IMR-90 (cell line): ENCODE measurements at regions not wholly inside any gene's neighbourhood (a gene's known extent, or its start where the extent isn't known, plus 50 kb on each side); places are given as distances from the start of the nearest gene placed in this dataset.

ENCODE experiments used
- ATAC-seq: fragments of 200-7000 bp; cut with Tn5 transposase; 2 replicates; pipeline ENCODE4 v1.9.1; 2020; ENCODE audit warnings: low read depth, mild to moderate bottlenecking, moderate library complexity
- BruUV-seq: library from RNA; stranded (reverse); fragments of 400-500 nt; replicated peaks from 2 replicates; lab custom pipeline; 2021; lab: Mats Ljungman, UMichigan
- CTCF ChIA-PET: fragments of 300-600 bp; formaldehyde crosslinking; extraction: SDS; loops from one replicate; lab custom pipeline; 2021; ENCODE audit warnings: antibody characterized with exemption; lab: Yijun Ruan, JAX
- POLR2A ChIA-PET: fragments of 300-600 bp; sonication (Branson Sonifier 250); formaldehyde crosslinking; loops from one replicate; lab custom pipeline; 2022; ENCODE audit warnings: antibody characterized with exemption; ENCODE audit not compliant: unreplicated experiment; lab: Charles Lee
- DNase-seq: peaks from one replicate; pipeline ENCODE4 v3.0.0; 2013
- H2AFZ ChIP-seq: replicated peaks from 2 replicates; pipeline ENCODE3; 2013; ENCODE audit warnings: low read length, mild to moderate bottlenecking; ENCODE audit not compliant: poor library complexity
- H2AK5ac ChIP-seq: 2 replicates; pipeline ENCODE4 v1.6.1; 2013; ENCODE audit warnings: low read depth, low read length, inconsistent platforms
- H2AK9ac ChIP-seq: replicated peaks from 2 replicates; pipeline ENCODE3; 2013; ENCODE audit warnings: mild to moderate bottlenecking, low read depth, low read length, moderate library complexity; ENCODE audit not compliant: poor library complexity
- H2BK120ac ChIP-seq: 2 replicates; pipeline ENCODE4 v1.6.1; 2013; ENCODE audit warnings: low read depth, low read length, inconsistent platforms
- H2BK15ac ChIP-seq: 3 replicates; pipeline ENCODE4 v1.6.1; 2013; ENCODE audit warnings: low read depth, low read length, inconsistent platforms
- H2BK20ac ChIP-seq: 2 replicates; pipeline ENCODE4 v1.6.1; 2013; ENCODE audit warnings: low read depth, mild to moderate bottlenecking, inconsistent platforms, low read length, moderate library complexity
- H2BK5ac ChIP-seq: 2 replicates; pipeline ENCODE4 v1.6.1; 2013; ENCODE audit warnings: mild to moderate bottlenecking, low read depth, low read length, inconsistent platforms; ENCODE audit not compliant: poor library complexity, severe bottlenecking
- H3K14ac ChIP-seq: replicated peaks from 2 replicates; pipeline ENCODE4 v1.6.1; 2013; ENCODE audit warnings: low read depth, low read length, inconsistent platforms
- H3K18ac ChIP-seq: 2 replicates; pipeline ENCODE4 v1.6.1; 2013; ENCODE audit warnings: low read depth, low read length, control low read depth
- H3K23ac ChIP-seq: 2 replicates; pipeline ENCODE4 v1.6.1; 2013; ENCODE audit warnings: low read depth, low read length, inconsistent platforms
- H3K27ac ChIP-seq: 2 replicates; pipeline ENCODE4 v1.5.1; 2013; ENCODE audit warnings: mild to moderate bottlenecking, control low read depth, low read length; ENCODE audit not compliant: insufficient read depth
- H3K27me3 ChIP-seq: 2 replicates; pipeline ENCODE4 v1.6.1; 2013; ENCODE audit warnings: low read length; ENCODE audit not compliant: control insufficient read depth, insufficient read depth
- H3K36me3 ChIP-seq: 2 replicates; pipeline ENCODE4 v1.6.1; 2013; ENCODE audit warnings: low read length, mixed read lengths; ENCODE audit not compliant: control insufficient read depth, insufficient read depth
- H3K4ac ChIP-seq: 2 replicates; pipeline ENCODE4 v1.6.1; 2013; ENCODE audit warnings: low read depth, low read length, inconsistent platforms
- H3K4me1 ChIP-seq: 2 replicates; pipeline ENCODE4 v1.6.1; 2013; ENCODE audit warnings: low read length, mixed read lengths; ENCODE audit not compliant: control insufficient read depth, insufficient read depth
- H3K4me2 ChIP-seq: 2 replicates; pipeline ENCODE4 v1.6.1; 2013; ENCODE audit warnings: low read depth, mild to moderate bottlenecking, control low read depth, low read length, moderate library complexity
- H3K4me3 ChIP-seq: 2 replicates; pipeline ENCODE4 v1.5.1; 2013; ENCODE audit warnings: low read depth, mild to moderate bottlenecking, control low read depth, low read length, moderate library complexity; ENCODE audit not compliant: insufficient read depth
- H3K56ac ChIP-seq: 2 replicates; pipeline ENCODE4 v1.6.1; 2013; ENCODE audit warnings: low read length, inconsistent platforms; ENCODE audit not compliant: insufficient read depth; ENCODE audit errors: extremely low read depth
- H3K79me1 ChIP-seq, 2 experiments: 2 replicates each; pipeline ENCODE4 v1.6.1; 2013; ENCODE audit warnings: low read length in 2 of 2, inconsistent platforms in 1 of 2, low read depth in 1 of 2
- H3K9ac ChIP-seq: 2 replicates; pipeline ENCODE4 v1.6.1; 2013; ENCODE audit warnings: low read depth, low read length, control low read depth
- H3K9me1 ChIP-seq: 2 replicates; pipeline ENCODE4 v1.6.1; 2013; ENCODE audit warnings: low read length, inconsistent platforms; ENCODE audit not compliant: insufficient read depth
- H3K9me3 ChIP-seq: 2 replicates; pipeline ENCODE4 v1.6.1; 2013; ENCODE audit warnings: low read length; ENCODE audit not compliant: control insufficient read depth, insufficient read depth
- H4K20me1 ChIP-seq: 2 replicates; pipeline ENCODE4 v1.6.1; 2013; ENCODE audit warnings: low read length, inconsistent platforms; ENCODE audit not compliant: insufficient read depth
- H4K5ac ChIP-seq: 2 replicates; pipeline ENCODE4 v1.6.1; 2013; ENCODE audit warnings: mild to moderate bottlenecking, low read depth, low read length, control low read depth
- H4K8ac ChIP-seq, 2 experiments: 2 replicates each; pipeline ENCODE4 v1.6.1; 2013; ENCODE audit warnings: low read depth in 2 of 2, low read length in 2 of 2, control low read depth in 1 of 2, inconsistent platforms in 1 of 2
- H4K91ac ChIP-seq: 2 replicates; pipeline ENCODE4 v1.6.1; 2013; ENCODE audit warnings: low read depth, low read length, inconsistent platforms; ENCODE audit not compliant: insufficient read depth
- MAZ ChIP-seq: IDR thresholded peaks from 2 replicates; pipeline ENCODE4 v1.6.1; 2012; ENCODE audit warnings: low read depth, mild to moderate bottlenecking, low read length, improper control_type of control experiment, moderate library complexity, borderline replicate concordance
- RAD21 ChIP-seq: IDR thresholded peaks from 2 replicates; pipeline ENCODE4 v1.6.1; 2012; ENCODE audit warnings: low read length, improper control_type of control experiment
- USF2 ChIP-seq: fragments of 150-350 bp; IDR thresholded peaks from 2 replicates; pipeline ENCODE4 v1.6.1; 2017; ENCODE audit warnings: mild to moderate bottlenecking, antibody characterized with exemption, low read length, low read depth
- dilution Hi-C: fragments of 300-500 bp; cut with HindIII; formaldehyde crosslinking; loops from one replicate; pipeline ENCODE4 v1.14.3; 2018; ENCODE audit warnings: low sequenced_read_pairs; ENCODE audit not compliant: unreplicated experiment
- in situ Hi-C: fragments of 300-500 bp; cut with MboI; formaldehyde crosslinking; loops from 3 replicates; pipeline ENCODE4 v1.14.3; 2019; ENCODE audit warnings: low sequenced_read_pairs, inconsistent platforms, mixed read lengths
- intact Hi-C: fragments of 100-400 bp; cut with micrococcal nuclease; formaldehyde crosslinking; loops from 2 replicates; pipeline ENCODE4 v1.10.0; 2022
- TF ChIP-seq, protein P1 (sequence below): fragments of 150-350 bp; IDR thresholded peaks from 2 replicates; pipeline ENCODE4 v1.6.1; 2016; ENCODE audit warnings: low read depth, mild to moderate bottlenecking, low read length, moderate library complexity, borderline replicate concordance

DNA sequence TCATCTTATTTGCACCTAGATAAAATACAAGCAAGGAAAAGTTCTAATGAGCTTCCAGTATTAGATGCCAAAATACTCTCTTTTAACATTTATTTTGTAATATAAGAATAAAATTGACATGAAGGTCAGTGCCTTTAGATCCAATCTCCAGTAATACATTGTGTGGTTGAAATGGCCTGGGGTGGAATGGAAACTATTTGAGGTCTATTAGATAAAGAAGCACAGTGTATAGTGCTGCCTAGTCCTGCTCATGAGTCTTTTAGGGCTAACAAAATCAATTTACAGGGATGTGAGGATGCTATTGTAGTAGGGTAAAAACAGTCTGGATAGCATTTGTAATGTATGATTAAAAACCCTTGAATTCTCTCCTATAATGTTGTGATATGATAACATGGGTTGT lies 84.5 kb upstream of the ETV1 start:
- TF ChIP-seq RAD21 (no peak), MAZ (no peak), USF2 (no peak)
- TF ChIP-seq, protein P1, sequence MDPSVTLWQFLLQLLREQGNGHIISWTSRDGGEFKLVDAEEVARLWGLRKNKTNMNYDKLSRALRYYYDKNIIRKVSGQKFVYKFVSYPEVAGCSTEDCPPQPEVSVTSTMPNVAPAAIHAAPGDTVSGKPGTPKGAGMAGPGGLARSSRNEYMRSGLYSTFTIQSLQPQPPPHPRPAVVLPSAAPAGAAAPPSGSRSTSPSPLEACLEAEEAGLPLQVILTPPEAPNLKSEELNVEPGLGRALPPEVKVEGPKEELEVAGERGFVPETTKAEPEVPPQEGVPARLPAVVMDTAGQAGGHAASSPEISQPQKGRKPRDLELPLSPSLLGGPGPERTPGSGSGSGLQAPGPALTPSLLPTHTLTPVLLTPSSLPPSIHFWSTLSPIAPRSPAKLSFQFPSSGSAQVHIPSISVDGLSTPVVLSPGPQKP: no peak
- Histone ChIP-seq H2BK120ac (no peak overlapping the region), H3K56ac (no peak overlapping the region), H4K5ac (no peak overlapping the region), H2AFZ (no peak overlapping the region), H4K91ac (no peak overlapping the region), H3K9me1 (no peaks in the 10 kb centered on the region), H3K36me3 (no peaks in the 10 kb centered on the region), H3K4me1 (no peaks in the 10 kb centered on the region), H2BK15ac (no peak overlapping the region), H3K23ac (no peak overlapping the region), H2BK20ac (no peak overlapping the region), H4K20me1 (no peaks in the 10 kb centered on the region), H2BK5ac (no peak overlapping the region), H4K8ac (no peak overlapping the region), H3K27ac (no peak overlapping the region), H3K14ac (no peak overlapping the region), H3K4me2 (no peak overlapping the region), H3K4me3 (no peak overlapping the region), H3K4ac (no peak overlapping the region), H3K27me3 (no peaks in the 10 kb centered on the region), H2AK9ac (no peak overlapping the region), H3K9ac (no peak overlapping the region), H3K9me3 (no peaks in the 10 kb centered on the region), H3K79me1 (no peaks in the 10 kb centered on the region), H2AK5ac (no peak overlapping the region), H3K18ac (no peak overlapping the region)
- CTCF ChIA-PET: no interaction called here
- intact Hi-C loops: no loop called here
- in situ Hi-C loops: no loop called here
- dilution Hi-C loops: no loop called here
- DNase-seq (no peak), ATAC-seq (no peak)
- POLR2A ChIA-PET: no interaction called here
- BruUV-seq: no TSS peak
